Renal cortex interstitium (tissue), 11 donors: ENCODE measurements at regions not wholly inside any gene's neighbourhood (a gene's known extent, or its start where the extent isn't known, plus 50 kb on each side); places are given as distances from the start of the nearest gene placed in this dataset.
"Not testable (repeated sequence)": the region's sequence is repeated elsewhere in the genome, so short reads cannot be mapped to it uniquely, and the experiment has no call there.

ENCODE experiments used
- DNase-seq, 11 donors: peaks; one replicate each; pipeline ENCODE4 v3.0.0-alpha.2; 2013; ENCODE audit warnings: low read depth in 9 of 11, low spot score in 4 of 11; ENCODE audit errors: extremely low read depth in 1 of 11

- DNase-seq: no peak
Observed at GRCh38 chr4:10226756-10227155, 110.2 kb upstream of the WDR1 start.

GRCh38 chr4:10225096-10225495 lies 108.5 kb upstream of the WDR1 start:
- DNase-seq: no peak

- no peak for DNase-seq
Observed at GRCh38 chr4:10223782-10224181, 107.2 kb upstream of the WDR1 start.

- DNase-seq: not testable (repeated sequence)
Observed at GRCh38 chr4:10213481-10213880, 96.9 kb upstream of the WDR1 start.

- DNase-seq: no peak
Observed at GRCh38 chr4:10212901-10213300, 96.3 kb upstream of the WDR1 start.

GRCh38 chr4:10212400-10212799 lies 95.8 kb upstream of the WDR1 start:
- DNase-seq: no peak

- no peak for DNase-seq
Observed at GRCh38 chr4:10207116-10207515, 90.5 kb upstream of the WDR1 start.

- no peak for DNase-seq
Observed at GRCh38 chr4:10205223-10205622, 88.6 kb upstream of the WDR1 start.

- no peak for DNase-seq
Observed at GRCh38 chr4:10204401-10205058, 87.9 kb upstream of the WDR1 start.

GRCh38 chr4:10203851-10204250 lies 87.3 kb upstream of the WDR1 start:
- DNase-seq: no peak

- no peak for DNase-seq
Observed at GRCh38 chr4:10201381-10202223, 85.0 kb upstream of the WDR1 start.

GRCh38 chr4:10200869-10201268 lies 84.3 kb upstream of the WDR1 start:
- DNase-seq: no peak

GRCh38 chr4:10198365-10198764 lies 81.8 kb upstream of the WDR1 start:
- DNase-seq: no peak

GRCh38 chr4:10197952-10198351 lies 81.4 kb upstream of the WDR1 start:
- DNase-seq: no peak

- no peak for DNase-seq
Observed at GRCh38 chr4:10196191-10196590, 79.6 kb upstream of the WDR1 start.

GRCh38 chr4:10192331-10192730 lies 75.7 kb upstream of the WDR1 start:
- no peak for DNase-seq

GRCh38 chr4:10188400-10189004 lies 71.9 kb upstream of the WDR1 start:
- no peak for DNase-seq

GRCh38 chr4:10186228-10187214 lies 69.9 kb upstream of the WDR1 start:
- no peak for DNase-seq

- DNase-seq: no peak
Observed at GRCh38 chr4:10185518-10186227, 69.1 kb upstream of the WDR1 start.
